Activated gamma-delta T cell treated with Interleukin-2 at 50 U/mL for 16 hours (primary cell): ENCODE measurements at regions not wholly inside any gene's neighbourhood (a gene's known extent, or its start where the extent isn't known, plus 50 kb on each side); places are given as distances from the start of the nearest gene placed in this dataset.
"Not testable (repeated sequence)": the region's sequence is repeated elsewhere in the genome, so short reads cannot be mapped to it uniquely, and the experiment has no call there.

ENCODE experiments used
- DNase-seq: peaks from one replicate; pipeline ENCODE4 v3.0.0-alpha.2; 2020

- no peak for DNase-seq
These were observed 812.3 kb upstream of the FRG1 start for GRCh38 chr4:189128341-189128740.

GRCh38 chr4:189129044-189129694 lies 811.5 kb upstream of the FRG1 start:
- no peak for DNase-seq

GRCh38 chr4:189131118-189131517 lies 809.6 kb upstream of the FRG1 start:
- DNase-seq, result no peak

- DNase-seq, result no peak
These were observed 804.2 kb upstream of the FRG1 start for GRCh38 chr4:189136462-189136861.

- DNase-seq, result no peak
These were observed 797.3 kb upstream of the FRG1 start for GRCh38 chr4:189143263-189143952.

- DNase-seq, result no peak
These were observed 793.4 kb upstream of the FRG1 start for GRCh38 chr4:189147005-189147929.

GRCh38 chr4:189155083-189155482 lies 785.6 kb upstream of the FRG1 start:
- not testable (repeated sequence) for DNase-seq

- no peak for DNase-seq
These were observed 778.4 kb upstream of the FRG1 start for GRCh38 chr4:189162073-189162789.

- no peak for DNase-seq
These were observed 777.8 kb upstream of the FRG1 start for GRCh38 chr4:189162888-189163287.

GRCh38 chr4:189176002-189176401 lies 764.7 kb upstream of the FRG1 start:
- no peak for DNase-seq

- no peak for DNase-seq
These were observed 763.5 kb upstream of the FRG1 start for GRCh38 chr4:189177130-189177529.

GRCh38 chr4:189178125-189178746 lies 762.4 kb upstream of the FRG1 start:
- DNase-seq, result no peak

GRCh38 chr4:189185810-189186432 lies 754.8 kb upstream of the FRG1 start:
- no peak for DNase-seq

- DNase-seq, result no peak
These were observed 753.1 kb upstream of the FRG1 start for GRCh38 chr4:189187531-189188052.

GRCh38 chr4:189198624-189199023 lies 742.0 kb upstream of the FRG1 start:
- no peak for DNase-seq

- DNase-seq, result no peak
These were observed 740.3 kb upstream of the FRG1 start for GRCh38 chr4:189200353-189200752.

GRCh38 chr4:189202182-189202868 lies 738.3 kb upstream of the FRG1 start:
- no peak for DNase-seq

GRCh38 chr4:189202869-189203271 lies 737.8 kb upstream of the FRG1 start:
- DNase-seq, result no peak

GRCh38 chr4:189204616-189205015 lies 736.1 kb upstream of the FRG1 start:
- DNase-seq, result no peak

- no peak for DNase-seq
These were observed 733.7 kb upstream of the FRG1 start for GRCh38 chr4:189206953-189207352.

- no peak for DNase-seq
These were observed 732.8 kb upstream of the FRG1 start for GRCh38 chr4:189207872-189208271.
